A549 (cell line): ENCODE measurements at regions not wholly inside any gene's neighbourhood (a gene's known extent, or its start where the extent isn't known, plus 50 kb on each side); places are given as distances from the start of the nearest gene placed in this dataset.

ENCODE experiments used
- FOXS1 ChIP-seq: fragments of 250-450 bp; sonication (Bioruptor Pico); IDR thresholded peaks from 2 replicates; pipeline ENCODE4 v1.5.0; 2020; ENCODE audit warnings: mild to moderate bottlenecking, moderate library complexity
- PHF8 ChIP-seq: fragments of 200-600 bp; sonication (generic); IDR thresholded peaks from 2 replicates; pipeline ENCODE4 v1.6.1; 2016; ENCODE audit warnings: low read depth, mild to moderate bottlenecking, antibody characterized with exemption, moderate library complexity, borderline replicate concordance
- RAD21 ChIP-seq, 2 experiments: fragments of >200 bp in 1 of 2; sonication (Bioruptor Twin) in 1 of 2; formaldehyde crosslinking in 1 of 2; IDR thresholded peaks in 1 of 2; conservative IDR thresholded peaks in 1 of 2; 2 replicates in 1 of 2; 3 replicates in 1 of 2; pipeline ENCODE4 v1.6.1; 2012 to 2018; ENCODE audit warnings: inconsistent platforms in 1 of 2
- RFX5 ChIP-seq: fragments of 450-650 bp; IDR thresholded peaks from 2 replicates; pipeline ENCODE4 v1.7.1; 2014; ENCODE audit warnings: antibody characterized with exemption, mild to moderate bottlenecking, moderate library complexity
- TFCP2L1 ChIP-seq: fragments of 250-450 bp; sonication (Bioruptor Pico); IDR thresholded peaks from 2 replicates; pipeline ENCODE4 v1.5.0; 2021; ENCODE audit warnings: mild to moderate bottlenecking
- TF ChIP-seq, protein P1 (sequence below): fragments of >200 bp; sonication (Bioruptor Twin); formaldehyde crosslinking; IDR thresholded peaks from 3 replicates; pipeline ENCODE4 v1.5.1; 2016

DNA sequence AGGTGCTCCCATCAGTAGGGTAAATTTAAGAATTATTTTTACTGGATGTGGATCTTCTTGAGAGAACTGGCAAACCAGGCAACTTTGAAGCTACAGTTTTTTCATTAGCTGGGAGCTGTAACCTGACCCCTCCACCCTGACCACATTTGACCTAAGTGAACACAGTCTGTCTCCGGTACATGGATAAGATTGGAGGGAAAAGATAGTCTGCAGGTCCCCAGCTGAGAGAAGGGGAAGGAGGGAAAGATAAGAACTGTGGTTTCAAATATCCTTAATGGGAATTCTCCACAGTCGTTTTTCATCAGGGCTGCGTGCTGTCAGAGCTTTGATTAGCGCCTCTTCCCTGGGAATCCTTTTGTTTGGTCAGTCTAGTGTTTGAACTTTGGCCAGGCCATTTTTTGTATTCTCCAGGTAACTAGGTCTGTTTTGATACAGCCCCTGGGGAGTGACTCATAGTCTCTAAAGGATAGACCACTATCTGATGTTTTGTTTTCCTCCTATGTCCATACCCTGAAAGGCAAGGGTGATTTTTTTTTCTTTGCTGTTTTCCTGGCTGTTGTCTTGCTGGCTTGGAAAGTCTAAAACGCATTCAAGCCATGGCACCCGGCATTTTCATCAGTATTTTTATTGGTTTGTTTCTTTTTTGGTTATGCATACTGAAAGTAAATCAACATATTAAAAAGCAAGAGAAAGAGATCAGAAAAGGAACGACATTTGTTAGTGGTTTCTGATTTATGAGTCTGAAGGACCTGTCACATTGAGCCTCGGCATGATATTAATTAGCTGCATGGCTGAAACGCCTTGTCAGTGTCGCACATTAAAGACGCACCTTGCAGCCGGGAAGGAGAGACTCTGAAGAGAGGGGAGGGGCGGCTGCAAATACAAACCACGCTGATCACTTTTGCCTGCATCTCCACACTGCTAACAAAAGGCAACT, 183.4 kb upstream of the FN1 start:
- TF ChIP-seq TFCP2L1 = no peak
- TF ChIP-seq, protein P1, sequence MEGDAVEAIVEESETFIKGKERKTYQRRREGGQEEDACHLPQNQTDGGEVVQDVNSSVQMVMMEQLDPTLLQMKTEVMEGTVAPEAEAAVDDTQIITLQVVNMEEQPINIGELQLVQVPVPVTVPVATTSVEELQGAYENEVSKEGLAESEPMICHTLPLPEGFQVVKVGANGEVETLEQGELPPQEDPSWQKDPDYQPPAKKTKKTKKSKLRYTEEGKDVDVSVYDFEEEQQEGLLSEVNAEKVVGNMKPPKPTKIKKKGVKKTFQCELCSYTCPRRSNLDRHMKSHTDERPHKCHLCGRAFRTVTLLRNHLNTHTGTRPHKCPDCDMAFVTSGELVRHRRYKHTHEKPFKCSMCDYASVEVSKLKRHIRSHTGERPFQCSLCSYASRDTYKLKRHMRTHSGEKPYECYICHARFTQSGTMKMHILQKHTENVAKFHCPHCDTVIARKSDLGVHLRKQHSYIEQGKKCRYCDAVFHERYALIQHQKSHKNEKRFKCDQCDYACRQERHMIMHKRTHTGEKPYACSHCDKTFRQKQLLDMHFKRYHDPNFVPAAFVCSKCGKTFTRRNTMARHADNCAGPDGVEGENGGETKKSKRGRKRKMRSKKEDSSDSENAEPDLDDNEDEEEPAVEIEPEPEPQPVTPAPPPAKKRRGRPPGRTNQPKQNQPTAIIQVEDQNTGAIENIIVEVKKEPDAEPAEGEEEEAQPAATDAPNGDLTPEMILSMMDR = no peak
- TF ChIP-seq RFX5 = no peak
- peak; percentile 7 to 34; a peak in 4 of 5 replicates for TF ChIP-seq RAD21 (conservative IDR thresholded peaks at IDR 0.05 in 1 of 2, IDR thresholded peaks at IDR 0.05 in 1 of 2)
- TF ChIP-seq PHF8 = no peak
- TF ChIP-seq FOXS1 (CRISPR knock-in tag) = no peak
